H9 (cell line): ENCODE measurements at regions not wholly inside any gene's neighbourhood (a gene's known extent, or its start where the extent isn't known, plus 50 kb on each side); places are given as distances from the start of the nearest gene placed in this dataset.

Experiments
- DNase-seq: peaks from one replicate; pipeline ENCODE4 v3.0.0-alpha.2; 2017
- H2AFZ ChIP-seq: one replicate; pipeline ENCODE4 v1.6.1; 2013; ENCODE audit warnings: mild to moderate bottlenecking, low read length, control low read depth, moderate library complexity
- H2AK5ac ChIP-seq: 2 replicates; pipeline ENCODE4 v1.6.1; 2013; ENCODE audit warnings: low read length, control low read depth, mixed read lengths; ENCODE audit not compliant: insufficient read length
- H2BK120ac ChIP-seq: one replicate; pipeline ENCODE4 v1.6.1; 2013; ENCODE audit warnings: low read depth, mild to moderate bottlenecking, low read length, control low read depth, inconsistent platforms; ENCODE audit not compliant: poor library complexity, severe bottlenecking
- H2BK12ac ChIP-seq: 2 replicates; pipeline ENCODE4 v1.6.1; 2013; ENCODE audit warnings: low read length, control low read depth, mixed read lengths, low read depth; ENCODE audit not compliant: insufficient read length
- H2BK15ac ChIP-seq: 2 replicates; pipeline ENCODE4 v1.6.1; 2013; ENCODE audit warnings: low read depth, low read length, control low read depth
- H2BK20ac ChIP-seq: one replicate; pipeline ENCODE4 v1.6.1; 2013; ENCODE audit warnings: low read depth, mild to moderate bottlenecking, low read length, control low read depth, inconsistent platforms; ENCODE audit not compliant: poor library complexity, severe bottlenecking
- H2BK5ac ChIP-seq: 2 replicates; pipeline ENCODE4 v1.6.1; 2013; ENCODE audit warnings: low read length, control low read depth, mixed read lengths; ENCODE audit not compliant: insufficient read length
- H3K14ac ChIP-seq: 2 replicates; pipeline ENCODE4 v1.6.1; 2013; ENCODE audit warnings: low read length, control low read depth; ENCODE audit not compliant: insufficient read depth
- H3K18ac ChIP-seq: 2 replicates; pipeline ENCODE4 v1.6.1; 2013; ENCODE audit warnings: low read depth, mild to moderate bottlenecking, mixed read lengths, low read length, control low read depth; ENCODE audit not compliant: insufficient read length
- H3K23ac ChIP-seq: 2 replicates; pipeline ENCODE4 v1.6.1; 2013; ENCODE audit warnings: low read length, control low read depth, mixed read lengths, low read depth; ENCODE audit not compliant: insufficient read length
- H3K23me2 ChIP-seq: 2 replicates; pipeline ENCODE4 v1.6.1; 2013; ENCODE audit warnings: low read depth, mild to moderate bottlenecking, mixed read lengths, low read length, control low read depth; ENCODE audit not compliant: insufficient read length, poor library complexity, severe bottlenecking
- H3K27ac ChIP-seq: 2 replicates; pipeline ENCODE4 v1.5.1; 2013; ENCODE audit warnings: low read length, control low read depth, mixed read lengths, low read depth; ENCODE audit not compliant: insufficient read length
- H3K27me3 ChIP-seq: 2 replicates; pipeline ENCODE4 v1.6.1; 2013; ENCODE audit warnings: low read length, control low read depth, inconsistent platforms; ENCODE audit not compliant: insufficient read depth
- H3K4ac ChIP-seq: 2 replicates; pipeline ENCODE4 v1.6.1; 2013; ENCODE audit warnings: low read depth, mild to moderate bottlenecking, control low read depth, inconsistent platforms, low read length, moderate library complexity
- H3K4me1 ChIP-seq: 2 replicates; pipeline ENCODE4 v1.6.1; 2013; ENCODE audit warnings: low read length, control low read depth, inconsistent platforms; ENCODE audit not compliant: insufficient read depth
- H3K4me2 ChIP-seq: 2 replicates; pipeline ENCODE4 v1.6.1; 2013; ENCODE audit warnings: low read length, control low read depth, mixed read lengths; ENCODE audit not compliant: insufficient read length, insufficient read depth
- H3K56ac ChIP-seq: 2 replicates; pipeline ENCODE4 v1.6.1; 2013; ENCODE audit warnings: low read depth, mild to moderate bottlenecking, mixed read lengths, low read length, control low read depth; ENCODE audit not compliant: insufficient read length
- H3K79me1 ChIP-seq: 2 replicates; pipeline ENCODE4 v1.6.1; 2013; ENCODE audit warnings: low read depth, mild to moderate bottlenecking, moderate library complexity, low read length, control low read depth, inconsistent platforms; ENCODE audit not compliant: insufficient read depth, poor library complexity, severe bottlenecking
- H3K79me2 ChIP-seq: 2 replicates; pipeline ENCODE4 v1.6.1; 2013; ENCODE audit warnings: low read length, control low read depth, inconsistent platforms; ENCODE audit not compliant: insufficient read depth
- H3K9ac ChIP-seq: 2 replicates; pipeline ENCODE4 v1.6.1; 2013; ENCODE audit warnings: low read length, control low read depth, mixed read lengths; ENCODE audit not compliant: insufficient read length; ENCODE audit errors: extremely low read depth
- H3K9me3 ChIP-seq: one replicate; pipeline ENCODE4 v1.6.1; 2013; ENCODE audit warnings: low read depth, low read length, inconsistent platforms; ENCODE audit not compliant: control insufficient read depth
- H3T11ph ChIP-seq: one replicate; pipeline ENCODE4 v1.6.1; 2013; ENCODE audit warnings: mild to moderate bottlenecking, low read length, control low read depth, inconsistent platforms
- H4K20me1 ChIP-seq: one replicate; pipeline ENCODE4 v1.6.1; 2013; ENCODE audit not compliant: control insufficient read depth, insufficient read length, insufficient read depth
- H4K5ac ChIP-seq: 2 replicates; pipeline ENCODE4 v1.6.1; 2013; ENCODE audit warnings: low read depth, mild to moderate bottlenecking, mixed read lengths, low read length, control low read depth; ENCODE audit not compliant: insufficient read length
- H4K8ac ChIP-seq: replicated peaks from 2 replicates; pipeline ENCODE4 v1.6.1; 2013; ENCODE audit warnings: low read length, control low read depth, mixed read lengths, low read depth; ENCODE audit not compliant: insufficient read length
- H4K91ac ChIP-seq: 2 replicates; pipeline ENCODE4 v1.6.1; 2013; ENCODE audit warnings: low read depth, mild to moderate bottlenecking, moderate library complexity, mixed read lengths, low read length, control low read depth; ENCODE audit not compliant: insufficient read length
- H3K27ac Mint-ChIP-seq, 3 experiments: 2 replicates in 2 of 3; 3 replicates in 1 of 3; pipeline ENCODE4 v1.8.0; 2020 to 2021; ENCODE audit warnings: mixed read lengths in 3 of 3, mild to moderate bottlenecking in 1 of 3, moderate library complexity in 1 of 3
- H3K27me3 Mint-ChIP-seq: 2 replicates; pipeline ENCODE4 v1.8.0; 2021; ENCODE audit warnings: low read depth, mild to moderate bottlenecking, moderate library complexity, mixed read lengths
- H3K36me3 Mint-ChIP-seq, 3 experiments: 2 replicates in 2 of 3; 3 replicates in 1 of 3; pipeline ENCODE4 v1.8.0; 2020 to 2021; ENCODE audit warnings: low read depth in 3 of 3, mixed read lengths in 3 of 3; ENCODE audit not compliant: insufficient read depth in 1 of 3
- H3K4me1 Mint-ChIP-seq, 2 experiments: 2 replicates each; pipeline ENCODE4 v1.8.0; 2020; ENCODE audit warnings: mixed read lengths in 2 of 2
- H3K4me3 Mint-ChIP-seq, 2 experiments: 2 replicates in 1 of 2; 3 replicates in 1 of 2; pipeline ENCODE4 v1.8.0; 2020 to 2021; ENCODE audit warnings: mild to moderate bottlenecking in 2 of 2, mixed read lengths in 2 of 2, moderate library complexity in 1 of 2
- H3K9me3 Mint-ChIP-seq, 2 experiments: 2 replicates in 1 of 2; 3 replicates in 1 of 2; pipeline ENCODE4 v1.8.0; 2020; ENCODE audit warnings: mild to moderate bottlenecking in 2 of 2, mixed read lengths in 2 of 2, moderate library complexity in 1 of 2
- WGBS: extraction: QIAGEN DNeasy Blood & Tissue Kit; methylation state at CpG from one replicate; pipeline ENCODE4 v1.1.7; 2013; ENCODE audit warnings: missing lambda C conversion rate, low lambda C conversion rate, mixed read lengths; ENCODE audit not compliant: insufficient read length; ENCODE audit errors: extremely low coverage; 5-methylcytosine and 5-hydroxymethylcytosine counted together
- TF ChIP-seq, protein P1 (sequence below): fragments of 200-600 bp; sonication (generic); conservative IDR thresholded peaks from 3 replicates; pipeline ENCODE4 v1.8.0; 2021; ENCODE audit warnings: antibody characterized with exemption, mild to moderate bottlenecking

DNA sequence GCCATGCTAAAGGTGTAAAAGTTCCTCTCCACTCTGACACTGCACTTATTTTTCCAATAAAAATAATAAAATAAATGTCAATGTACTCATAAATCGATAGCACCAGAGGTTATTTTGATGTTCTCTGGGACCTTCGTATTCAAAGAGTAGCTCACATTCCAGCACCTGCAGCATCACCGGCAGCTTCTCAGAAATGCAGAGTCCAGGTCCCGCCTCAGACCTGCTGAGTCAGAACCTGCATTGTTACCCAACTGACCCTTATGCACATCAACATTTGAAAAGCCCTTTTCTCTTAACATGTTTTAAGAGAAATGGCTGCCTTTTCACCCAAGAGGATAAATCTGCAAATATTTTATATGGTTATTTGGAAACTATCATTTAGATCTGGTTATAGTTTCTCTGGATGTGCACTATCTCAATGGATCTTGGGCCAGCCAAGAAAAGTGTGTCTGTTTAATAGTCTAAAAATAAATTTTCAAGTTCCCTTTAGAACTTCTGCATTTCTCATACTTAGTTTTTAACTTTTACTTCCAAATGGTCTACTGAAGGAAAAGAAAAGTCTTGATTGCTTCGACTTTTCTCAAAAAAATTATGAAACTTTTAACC, 216.2 kb upstream of the PRDM1 start:
- no peak overlapping the region for H3K4me3 Mint-ChIP-seq
- Histone ChIP-seq H2AK5ac (no peak overlapping the region), H3K9ac (no peak overlapping the region), H2BK120ac (no peak overlapping the region), H2BK15ac (no peak overlapping the region), H4K20me1 (no peaks in the 10 kb centered on the region), H4K5ac (no peak overlapping the region), H2BK5ac (no peak overlapping the region), H3K4me1 (no peaks in the 10 kb centered on the region), H3K79me1 (no peaks in the 10 kb centered on the region), H3K27ac (no peak overlapping the region), H2BK20ac (no peak overlapping the region), H3K9me3 (no peaks in the 10 kb centered on the region), H3K79me2 (no peaks in the 10 kb centered on the region), H3T11ph (no peak overlapping the region), H3K27me3 (no peaks in the 10 kb centered on the region), H2AFZ (no peak overlapping the region), H3K14ac (no peak overlapping the region), H3K18ac (no peak overlapping the region), H4K91ac (no peak overlapping the region), H4K8ac (no peak overlapping the region), H3K4ac (no peak overlapping the region), H3K4me2 (no peak overlapping the region), H3K23me2 (no peaks in the 10 kb centered on the region), H3K23ac (no peak overlapping the region), H3K56ac (no peak overlapping the region), H2BK12ac (no peak overlapping the region)
- H3K4me1 Mint-ChIP-seq: peaks cover 15 to 23% of the 10 kb centered on the region in 2 experiments
- peaks cover 0 to 2% (median 0%) of the 10 kb centered on the region in 3 experiments; a peak in 1 of 7 replicates for H3K36me3 Mint-ChIP-seq
- TF ChIP-seq, protein P1, sequence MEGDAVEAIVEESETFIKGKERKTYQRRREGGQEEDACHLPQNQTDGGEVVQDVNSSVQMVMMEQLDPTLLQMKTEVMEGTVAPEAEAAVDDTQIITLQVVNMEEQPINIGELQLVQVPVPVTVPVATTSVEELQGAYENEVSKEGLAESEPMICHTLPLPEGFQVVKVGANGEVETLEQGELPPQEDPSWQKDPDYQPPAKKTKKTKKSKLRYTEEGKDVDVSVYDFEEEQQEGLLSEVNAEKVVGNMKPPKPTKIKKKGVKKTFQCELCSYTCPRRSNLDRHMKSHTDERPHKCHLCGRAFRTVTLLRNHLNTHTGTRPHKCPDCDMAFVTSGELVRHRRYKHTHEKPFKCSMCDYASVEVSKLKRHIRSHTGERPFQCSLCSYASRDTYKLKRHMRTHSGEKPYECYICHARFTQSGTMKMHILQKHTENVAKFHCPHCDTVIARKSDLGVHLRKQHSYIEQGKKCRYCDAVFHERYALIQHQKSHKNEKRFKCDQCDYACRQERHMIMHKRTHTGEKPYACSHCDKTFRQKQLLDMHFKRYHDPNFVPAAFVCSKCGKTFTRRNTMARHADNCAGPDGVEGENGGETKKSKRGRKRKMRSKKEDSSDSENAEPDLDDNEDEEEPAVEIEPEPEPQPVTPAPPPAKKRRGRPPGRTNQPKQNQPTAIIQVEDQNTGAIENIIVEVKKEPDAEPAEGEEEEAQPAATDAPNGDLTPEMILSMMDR: no peak
- no CpG with 5 or more reads among the region's 5 CpGs for WGBS
- DNase-seq: peak; percentile 60
- H3K27me3 Mint-ChIP-seq: peaks cover 2% of the 10 kb centered on the region; the same call in 1 of the 2 replicates
- no peaks in the 10 kb centered on the region; a peak in 1 of 5 replicates for H3K9me3 Mint-ChIP-seq
- no peak overlapping the region for H3K27ac Mint-ChIP-seq
